ENCODE measurements at regions not wholly inside any gene's neighbourhood (a gene's known extent, or its start where the extent isn't known, plus 50 kb on each side); places are given as distances from the start of the nearest gene placed in this dataset.
A peak's percentile ranks its signal among the peaks of the same experiment; 100 is the strongest.

GRCh38 chr13:40121722-40122121, 466.3 kb downstream of the COG6 start:
- TF ChIP-seq POLR2A (IDR thresholded peaks at IDR 0.05; ENCODE audit: low read length): no peak

GRCh38 chr13:40123962-40124632, 468.6 kb downstream of the COG6 start:
- TF ChIP-seq GATA1 (IDR thresholded peaks at IDR 0.05; ENCODE audit: low read depth, low read length) (no peak), POLR2A (IDR thresholded peaks at IDR 0.05; ENCODE audit: low read length) (no peak)
- no peak for DNase-seq

More at GRCh38 chr13:40121722-40122121, 466.3 kb downstream of the COG6 start:
- no peak for DNase-seq

GRCh38 chr13:40124633-40125015, 469.2 kb downstream of the COG6 start:
- DNase-seq: no peak
- TF ChIP-seq GATA1 (IDR thresholded peaks at IDR 0.05; ENCODE audit: low read depth, low read length) (no peak), POLR2A (IDR thresholded peaks at IDR 0.05; ENCODE audit: low read length) (no peak)

GRCh38 chr13:40125336-40125735, 469.9 kb downstream of the COG6 start:
- TF ChIP-seq POLR2A (IDR thresholded peaks at IDR 0.05; ENCODE audit: low read length) (no peak), GATA1 (IDR thresholded peaks at IDR 0.05; ENCODE audit: low read depth, low read length) (no peak)
- no peak for DNase-seq

GRCh38 chr13:40126306-40127085, 471.0 kb downstream of the COG6 start:
- DNase-seq: no peak
- TF ChIP-seq GATA1 (IDR thresholded peaks at IDR 0.05; ENCODE audit: low read depth, low read length) (no peak), POLR2A (IDR thresholded peaks at IDR 0.05; ENCODE audit: low read length) (no peak)

GRCh38 chr13:40127476-40127875, 472.0 kb downstream of the COG6 start:
- no peak for TF ChIP-seq POLR2A (IDR thresholded peaks at IDR 0.05; ENCODE audit: low read length)
- no peak for TF ChIP-seq GATA1 (IDR thresholded peaks at IDR 0.05; ENCODE audit: low read depth, low read length)
- DNase-seq: no peak

GRCh38 chr13:40127925-40128324, 472.5 kb downstream of the COG6 start:
- no peak for DNase-seq

GRCh38 chr13:40129467-40129866, 474.0 kb downstream of the COG6 start:
- DNase-seq: peak in 1 of 2 experiments; percentile 4
- TF ChIP-seq GATA1 (IDR thresholded peaks at IDR 0.05; ENCODE audit: low read depth, low read length): no peak
- TF ChIP-seq POLR2A (IDR thresholded peaks at IDR 0.05; ENCODE audit: low read length): no peak

More at GRCh38 chr13:40127925-40128324, 472.5 kb downstream of the COG6 start:
- TF ChIP-seq POLR2A (IDR thresholded peaks at IDR 0.05; ENCODE audit: low read length) (no peak), GATA1 (IDR thresholded peaks at IDR 0.05; ENCODE audit: low read depth, low read length) (no peak)

GRCh38 chr13:40130871-40131636, 475.6 kb downstream of the COG6 start:
- no peak for TF ChIP-seq GATA1 (IDR thresholded peaks at IDR 0.05; ENCODE audit: low read depth, low read length)
- no peak for TF ChIP-seq POLR2A (IDR thresholded peaks at IDR 0.05; ENCODE audit: low read length)
- no peak for DNase-seq

GRCh38 chr13:40132249-40132648, 476.8 kb downstream of the COG6 start:
- TF ChIP-seq GATA1 (IDR thresholded peaks at IDR 0.05; ENCODE audit: low read depth, low read length) (no peak), POLR2A (IDR thresholded peaks at IDR 0.05; ENCODE audit: low read length) (no peak)
- DNase-seq: no peak

- no peak for DNase-seq
Observed at GRCh38 chr13:40136896-40137295, 481.4 kb downstream of the COG6 start.

GRCh38 chr13:40137400-40137799, 481.9 kb downstream of the COG6 start:
- no peak for DNase-seq
- TF ChIP-seq GATA1 (IDR thresholded peaks at IDR 0.05; ENCODE audit: low read depth, low read length) (no peak), POLR2A (IDR thresholded peaks at IDR 0.05; ENCODE audit: low read length) (no peak)

More at GRCh38 chr13:40136896-40137295, 481.4 kb downstream of the COG6 start:
- TF ChIP-seq GATA1 (IDR thresholded peaks at IDR 0.05; ENCODE audit: low read depth, low read length): no peak
- TF ChIP-seq POLR2A (IDR thresholded peaks at IDR 0.05; ENCODE audit: low read length): no peak

GRCh38 chr13:40139896-40140520, 484.5 kb downstream of the COG6 start:
- TF ChIP-seq GATA1 (IDR thresholded peaks at IDR 0.05; ENCODE audit: low read depth, low read length) (no peak), POLR2A (IDR thresholded peaks at IDR 0.05; ENCODE audit: low read length) (no peak)

More at GRCh38 chr13:40139896-40140520, 484.5 kb downstream of the COG6 start:
- no peak for DNase-seq

Measured in erythroblast (primary cell).